Esophagus muscularis mucosa (tissue), 3 donors: ENCODE measurements at regions not wholly inside any gene's neighbourhood (a gene's known extent, or its start where the extent isn't known, plus 50 kb on each side); places are given as distances from the start of the nearest gene placed in this dataset.

Experiments used
- CTCF ChIP-seq, 3 experiments: fragments of 200-600 bp in 2 of 3; fragments of 450-650 bp in 1 of 3; sonication (generic) in 2 of 3; IDR thresholded peaks; one replicate each; pipeline ENCODE4 v1.5.1; 2017 to 2019; ENCODE audit warnings: antibody characterized with exemption in 3 of 3, mild to moderate bottlenecking in 2 of 3, moderate library complexity in 1 of 3
- POLR2A ChIP-seq: fragments of 450-650 bp; IDR thresholded peaks from one replicate; pipeline ENCODE4 v1.6.1; 2017; ENCODE audit warnings: antibody characterized with exemption, moderate library complexity, mild to moderate bottlenecking, low read depth
- POLR2AphosphoS5 ChIP-seq, 2 donors: sonication (generic); formaldehyde crosslinking; IDR thresholded peaks; one replicate each; pipeline ENCODE4 v1.6.1; 2017; ENCODE audit warnings: antibody characterized with exemption in 2 of 2

GRCh38 chr3:25960776-25961175, 170.9 kb downstream of the OXSM start:
- no peak for TF ChIP-seq POLR2AphosphoS5 (IDR thresholded peaks at IDR 0.05)
- no peak for TF ChIP-seq CTCF (IDR thresholded peaks at IDR 0.05)
- no peak for TF ChIP-seq POLR2A
